OCI-LY1 (cell line): ENCODE measurements at regions not wholly inside any gene's neighbourhood (a gene's known extent, or its start where the extent isn't known, plus 50 kb on each side); places are given as distances from the start of the nearest gene placed in this dataset.
A peak's percentile ranks its signal among the peaks of the same experiment; 100 is the strongest.

ENCODE experiments used
- EZH2 ChIP-seq: fragments of 200-600 bp; sonication (generic), shearing (Covaris generic); IDR thresholded peaks from 2 replicates; pipeline ENCODE4 v1.8.0; 2017; ENCODE audit warnings: borderline replicate concordance, mixed run types, mild to moderate bottlenecking, antibody characterized with exemption, low read length, moderate library complexity, mixed read lengths
- TF ChIP-seq, protein P1 (sequence below): fragments of 200-600 bp; sonication (generic), shearing (Covaris generic); IDR thresholded peaks from 2 replicates; pipeline ENCODE4 v1.5.1; 2017; ENCODE audit warnings: mild to moderate bottlenecking, antibody characterized with exemption, low read length, moderate library complexity, mixed read lengths

DNA sequence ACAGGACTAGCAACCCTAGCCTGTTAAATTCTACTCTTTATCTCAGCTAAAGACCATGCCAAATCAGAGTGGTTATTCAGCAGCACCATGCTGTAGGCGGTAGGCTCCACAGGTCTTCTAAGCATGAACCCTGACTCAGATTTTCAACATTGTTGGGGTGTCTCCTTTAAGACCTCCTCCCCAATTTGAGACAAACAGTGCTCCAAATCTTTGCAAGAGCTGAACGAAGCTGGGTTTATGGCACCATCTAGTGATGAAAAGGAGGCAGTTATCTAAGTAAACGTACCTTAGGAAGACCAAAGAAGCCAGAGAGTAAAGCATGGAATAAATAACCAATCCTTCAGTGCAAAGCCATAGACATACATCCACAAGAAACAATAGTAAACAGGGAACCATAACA lies 334.5 kb upstream of the SLC7A11 start:
- TF ChIP-seq, protein P1, sequence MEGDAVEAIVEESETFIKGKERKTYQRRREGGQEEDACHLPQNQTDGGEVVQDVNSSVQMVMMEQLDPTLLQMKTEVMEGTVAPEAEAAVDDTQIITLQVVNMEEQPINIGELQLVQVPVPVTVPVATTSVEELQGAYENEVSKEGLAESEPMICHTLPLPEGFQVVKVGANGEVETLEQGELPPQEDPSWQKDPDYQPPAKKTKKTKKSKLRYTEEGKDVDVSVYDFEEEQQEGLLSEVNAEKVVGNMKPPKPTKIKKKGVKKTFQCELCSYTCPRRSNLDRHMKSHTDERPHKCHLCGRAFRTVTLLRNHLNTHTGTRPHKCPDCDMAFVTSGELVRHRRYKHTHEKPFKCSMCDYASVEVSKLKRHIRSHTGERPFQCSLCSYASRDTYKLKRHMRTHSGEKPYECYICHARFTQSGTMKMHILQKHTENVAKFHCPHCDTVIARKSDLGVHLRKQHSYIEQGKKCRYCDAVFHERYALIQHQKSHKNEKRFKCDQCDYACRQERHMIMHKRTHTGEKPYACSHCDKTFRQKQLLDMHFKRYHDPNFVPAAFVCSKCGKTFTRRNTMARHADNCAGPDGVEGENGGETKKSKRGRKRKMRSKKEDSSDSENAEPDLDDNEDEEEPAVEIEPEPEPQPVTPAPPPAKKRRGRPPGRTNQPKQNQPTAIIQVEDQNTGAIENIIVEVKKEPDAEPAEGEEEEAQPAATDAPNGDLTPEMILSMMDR, result peak; percentile 50; the same call in 1 of the 2 replicates
- no peak for TF ChIP-seq EZH2
